T-helper 1 cell treated with Interleukin-12 subunit alpha and Interleukin-12 subunit beta and Interleukin-4 antibody, amounts not matched to agents 30 μg/mL and 1 μg/mL, for 36 hours (primary cell): ENCODE measurements at regions not wholly inside any gene's neighbourhood (a gene's known extent, or its start where the extent isn't known, plus 50 kb on each side); places are given as distances from the start of the nearest gene placed in this dataset.
A peak's percentile ranks its signal among the peaks of the same experiment; 100 is the strongest.
"Not testable (repeated sequence)": the region's sequence is repeated elsewhere in the genome, so short reads cannot be mapped to it uniquely, and the experiment has no call there.

Experiments
- H3K27ac Mint-ChIP-seq: one replicate; pipeline ENCODE4 v1.8.0; 2021; ENCODE audit warnings: mild to moderate bottlenecking, mixed read lengths
- H3K27me3 Mint-ChIP-seq: one replicate; pipeline ENCODE4 v1.8.0; 2021; ENCODE audit warnings: low read depth, mixed read lengths
- H3K36me3 Mint-ChIP-seq: one replicate; pipeline ENCODE4 v1.8.0; 2021; ENCODE audit warnings: low read depth, mixed read lengths
- H3K4me1 Mint-ChIP-seq: one replicate; pipeline ENCODE4 v1.8.0; 2021; ENCODE audit warnings: low read depth, mixed read lengths
- H3K4me3 Mint-ChIP-seq: one replicate; pipeline ENCODE4 v1.8.0; 2021; ENCODE audit warnings: mild to moderate bottlenecking, moderate library complexity, mixed read lengths
- H3K9me3 Mint-ChIP-seq: one replicate; pipeline ENCODE4 v1.8.0; 2021; ENCODE audit warnings: mixed read lengths

GRCh38 chr1:117718596-117718995 lies 112.7 kb downstream of the TENT5C start:
- not testable (repeated sequence) for H3K27ac Mint-ChIP-seq, H3K36me3 Mint-ChIP-seq, H3K4me3 Mint-ChIP-seq, H3K4me1 Mint-ChIP-seq
- Mint-ChIP-seq H3K9me3 (peaks cover 33% of the 10 kb centered on the region), H3K27me3 (peaks cover 21% of the 10 kb centered on the region)

- no peak overlapping the region for H3K4me3 Mint-ChIP-seq
- H3K27ac Mint-ChIP-seq = no peak overlapping the region
- peaks cover 5% of the 10 kb centered on the region for H3K4me1 Mint-ChIP-seq
- H3K27me3 Mint-ChIP-seq = peaks cover 17% of the 10 kb centered on the region
- H3K36me3 Mint-ChIP-seq = no peaks in the 10 kb centered on the region
- H3K9me3 Mint-ChIP-seq = peaks cover 33% of the 10 kb centered on the region
Observed at GRCh38 chr1:117719004-117719403, 113.2 kb downstream of the TENT5C start.

- no peaks in the 10 kb centered on the region for H3K36me3 Mint-ChIP-seq
- H3K27ac Mint-ChIP-seq = no peak overlapping the region
- H3K27me3 Mint-ChIP-seq = peaks cover 26% of the 10 kb centered on the region
- H3K9me3 Mint-ChIP-seq = peaks cover 23% of the 10 kb centered on the region
- H3K4me1 Mint-ChIP-seq = peaks cover 12% of the 10 kb centered on the region
- H3K4me3 Mint-ChIP-seq = no peak overlapping the region
Observed at GRCh38 chr1:117732065-117732797, 126.4 kb downstream of the TENT5C start.

GRCh38 chr1:117732956-117733355 lies 127.1 kb downstream of the TENT5C start:
- Mint-ChIP-seq H3K36me3 (peaks cover 2% of the 10 kb centered on the region), H3K4me1 (peaks cover 12% of the 10 kb centered on the region), H3K27me3 (peaks cover 18% of the 10 kb centered on the region), H3K4me3 (no peak overlapping the region), H3K27ac (no peak overlapping the region), H3K9me3 (peaks cover 15% of the 10 kb centered on the region)

- Mint-ChIP-seq H3K27me3 (peaks cover 13% of the 10 kb centered on the region), H3K9me3 (peaks cover 2% of the 10 kb centered on the region), H3K36me3 (peaks cover 2% of the 10 kb centered on the region), H3K4me3 (no peak overlapping the region), H3K27ac (peak overlapping the region; percentile 28), H3K4me1 (peaks cover 12% of the 10 kb centered on the region)
Observed at GRCh38 chr1:117734403-117734802, 128.6 kb downstream of the TENT5C start.

GRCh38 chr1:117735045-117735992 lies 129.5 kb downstream of the TENT5C start:
- H3K4me1 Mint-ChIP-seq = peaks cover 12% of the 10 kb centered on the region
- peak overlapping the region; percentile 83 for H3K27ac Mint-ChIP-seq
- no peaks in the 10 kb centered on the region for H3K9me3 Mint-ChIP-seq
- H3K36me3 Mint-ChIP-seq = peaks cover 2% of the 10 kb centered on the region
- peaks cover 18% of the 10 kb centered on the region for H3K27me3 Mint-ChIP-seq
- peak overlapping the region; percentile 66 for H3K4me3 Mint-ChIP-seq

GRCh38 chr1:117739504-117739903 lies 133.7 kb downstream of the TENT5C start:
- Mint-ChIP-seq H3K4me1 (peaks cover 9% of the 10 kb centered on the region), H3K36me3 (peaks cover 2% of the 10 kb centered on the region), H3K27me3 (peaks cover 47% of the 10 kb centered on the region), H3K27ac (no peak overlapping the region), H3K9me3 (no peaks in the 10 kb centered on the region), H3K4me3 (no peak overlapping the region)

- Mint-ChIP-seq H3K36me3 (peaks cover 2% of the 10 kb centered on the region), H3K27ac (no peak overlapping the region), H3K27me3 (peaks cover 55% of the 10 kb centered on the region), H3K4me1 (peaks cover 1% of the 10 kb centered on the region), H3K9me3 (no peaks in the 10 kb centered on the region), H3K4me3 (no peak overlapping the region)
Observed at GRCh38 chr1:117740496-117740895, 134.6 kb downstream of the TENT5C start.

GRCh38 chr1:117746565-117746964 lies 140.7 kb downstream of the TENT5C start:
- H3K4me3 Mint-ChIP-seq, H3K36me3 Mint-ChIP-seq, H3K27ac Mint-ChIP-seq, H3K9me3 Mint-ChIP-seq, H3K4me1 Mint-ChIP-seq: not testable (repeated sequence)
- peaks cover 68% of the 10 kb centered on the region for H3K27me3 Mint-ChIP-seq

- Mint-ChIP-seq H3K9me3 (no peaks in the 10 kb centered on the region), H3K27me3 (peaks cover 61% of the 10 kb centered on the region), H3K4me3 (no peak overlapping the region), H3K36me3 (no peaks in the 10 kb centered on the region), H3K27ac (no peak overlapping the region), H3K4me1 (no peaks in the 10 kb centered on the region)
Observed at GRCh38 chr1:117747605-117748004, 141.8 kb downstream of the TENT5C start.

- Mint-ChIP-seq H3K27me3 (peaks cover 48% of the 10 kb centered on the region), H3K4me1 (peaks cover 9% of the 10 kb centered on the region), H3K9me3 (no peaks in the 10 kb centered on the region), H3K27ac (no peak overlapping the region), H3K4me3 (no peak overlapping the region), H3K36me3 (no peaks in the 10 kb centered on the region)
Observed at GRCh38 chr1:117751321-117751720, 145.5 kb downstream of the TENT5C start.

GRCh38 chr1:117752661-117753060 lies 146.8 kb downstream of the TENT5C start:
- H3K4me3 Mint-ChIP-seq = no peak overlapping the region
- peaks cover 9% of the 10 kb centered on the region for H3K4me1 Mint-ChIP-seq
- no peaks in the 10 kb centered on the region for H3K36me3 Mint-ChIP-seq
- peaks cover 55% of the 10 kb centered on the region for H3K27me3 Mint-ChIP-seq
- no peaks in the 10 kb centered on the region for H3K9me3 Mint-ChIP-seq
- no peak overlapping the region for H3K27ac Mint-ChIP-seq

GRCh38 chr1:117753232-117753631 lies 147.4 kb downstream of the TENT5C start:
- no peak overlapping the region for H3K4me3 Mint-ChIP-seq
- no peaks in the 10 kb centered on the region for H3K9me3 Mint-ChIP-seq

GRCh38 chr1:117753652-117754051 lies 147.8 kb downstream of the TENT5C start:
- Mint-ChIP-seq H3K27me3 (peaks cover 64% of the 10 kb centered on the region), H3K36me3 (no peaks in the 10 kb centered on the region), H3K9me3 (no peaks in the 10 kb centered on the region), H3K4me3 (no peak overlapping the region), H3K27ac (no peak overlapping the region), H3K4me1 (peaks cover 13% of the 10 kb centered on the region)

More at GRCh38 chr1:117753232-117753631, 147.4 kb downstream of the TENT5C start:
- H3K36me3 Mint-ChIP-seq = no peaks in the 10 kb centered on the region
- H3K4me1 Mint-ChIP-seq = peaks cover 9% of the 10 kb centered on the region
- H3K27ac Mint-ChIP-seq = no peak overlapping the region
- H3K27me3 Mint-ChIP-seq = peaks cover 59% of the 10 kb centered on the region
